ENCODE measurements at regions not wholly inside any gene's neighbourhood (a gene's known extent, or its start where the extent isn't known, plus 50 kb on each side); places are given as distances from the start of the nearest gene placed in this dataset.

DNA sequence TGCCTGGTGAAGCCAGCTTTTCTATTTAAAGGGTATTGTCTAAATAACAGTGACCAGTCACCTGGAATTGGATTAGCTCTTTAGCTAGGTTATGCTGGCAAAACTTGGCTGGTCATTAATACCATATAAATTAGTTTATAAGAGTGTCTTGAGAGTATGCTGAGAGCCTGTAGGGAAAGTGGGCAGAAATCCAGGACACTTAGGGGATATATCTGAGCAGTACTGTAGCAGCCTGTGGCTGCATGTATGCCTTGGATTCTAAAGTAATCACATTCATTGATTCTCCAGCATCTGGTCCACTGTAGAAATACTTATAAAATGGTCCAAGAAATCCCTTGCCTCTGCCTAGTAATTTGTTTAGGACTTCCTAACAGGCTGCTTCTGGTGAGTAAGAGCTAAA is 288.9 kb upstream of the DMAC1 start:
- no peaks in the 10 kb centered on the region for H3K27me3 Mint-ChIP-seq (ENCODE audit: insufficient read depth, low read depth)
- Histone ChIP-seq H3K4me2 (no peak overlapping the region), H2AFZ (replicated peaks) (no peak overlapping the region), H3K27me3 (no peaks in the 10 kb centered on the region), H3K36me3 (no peaks in the 10 kb centered on the region), H3K27ac (no peak overlapping the region), H3F3A (ENCODE audit: low read depth) (no peaks in the 10 kb centered on the region), H3K9me3 (ENCODE audit: low read depth) (no peaks in the 10 kb centered on the region), H3K79me2 (ENCODE audit: low read depth) (no peaks in the 10 kb centered on the region), H3K9ac (no peak overlapping the region), H4K20me1 (ENCODE audit: low read depth) (no peaks in the 10 kb centered on the region), H3K4me3 (no peak overlapping the region), H3K4me1 (no peaks in the 10 kb centered on the region)
- no peaks in the 10 kb centered on the region for H3K36me3 Mint-ChIP-seq
- H3K4me3 Mint-ChIP-seq, result no peak overlapping the region
- H3K4me1 Mint-ChIP-seq, result no peaks in the 10 kb centered on the region
- H3K9me3 Mint-ChIP-seq, result no peaks in the 10 kb centered on the region
- H3K27ac Mint-ChIP-seq, result no peak overlapping the region
- TF ChIP-seq, protein P1, sequence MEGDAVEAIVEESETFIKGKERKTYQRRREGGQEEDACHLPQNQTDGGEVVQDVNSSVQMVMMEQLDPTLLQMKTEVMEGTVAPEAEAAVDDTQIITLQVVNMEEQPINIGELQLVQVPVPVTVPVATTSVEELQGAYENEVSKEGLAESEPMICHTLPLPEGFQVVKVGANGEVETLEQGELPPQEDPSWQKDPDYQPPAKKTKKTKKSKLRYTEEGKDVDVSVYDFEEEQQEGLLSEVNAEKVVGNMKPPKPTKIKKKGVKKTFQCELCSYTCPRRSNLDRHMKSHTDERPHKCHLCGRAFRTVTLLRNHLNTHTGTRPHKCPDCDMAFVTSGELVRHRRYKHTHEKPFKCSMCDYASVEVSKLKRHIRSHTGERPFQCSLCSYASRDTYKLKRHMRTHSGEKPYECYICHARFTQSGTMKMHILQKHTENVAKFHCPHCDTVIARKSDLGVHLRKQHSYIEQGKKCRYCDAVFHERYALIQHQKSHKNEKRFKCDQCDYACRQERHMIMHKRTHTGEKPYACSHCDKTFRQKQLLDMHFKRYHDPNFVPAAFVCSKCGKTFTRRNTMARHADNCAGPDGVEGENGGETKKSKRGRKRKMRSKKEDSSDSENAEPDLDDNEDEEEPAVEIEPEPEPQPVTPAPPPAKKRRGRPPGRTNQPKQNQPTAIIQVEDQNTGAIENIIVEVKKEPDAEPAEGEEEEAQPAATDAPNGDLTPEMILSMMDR (IDR thresholded peaks at IDR 0.05), result no peak
- no peak for TF ChIP-seq EZH2phosphoT487 (IDR thresholded peaks at IDR 0.05)
- no peak for TF ChIP-seq EZH2 (IDR thresholded peaks at IDR 0.05)
- DNase-seq (ENCODE audit: low spot score), result no peak

DNA sequence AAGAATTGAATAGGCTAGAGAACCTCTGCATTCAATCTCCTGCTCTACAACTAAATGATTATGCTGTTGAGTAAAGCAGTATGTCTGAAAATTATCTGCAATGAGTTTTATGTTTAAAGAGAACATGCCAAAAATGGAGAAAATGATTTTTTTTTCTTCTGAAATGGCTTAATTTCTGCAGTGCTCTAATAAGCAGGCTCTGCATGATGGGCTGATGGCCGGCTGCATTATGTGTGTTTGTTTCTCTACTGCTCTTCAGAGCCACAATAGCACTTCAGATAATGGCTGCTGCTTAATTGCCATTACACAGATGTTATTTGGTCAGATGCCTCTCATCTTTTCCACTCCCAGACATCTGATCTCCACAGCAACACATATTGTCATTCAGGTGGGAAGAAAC is 286.4 kb upstream of the DMAC1 start:
- no peaks in the 10 kb centered on the region for H3K79me2 ChIP-seq (ENCODE audit: low read depth)
- H3K4me3 Mint-ChIP-seq, result no peak overlapping the region
- no peak overlapping the region for H2AFZ ChIP-seq (replicated peaks)
- peaks cover 9% of the 10 kb centered on the region for H3K9me3 Mint-ChIP-seq
- no peaks in the 10 kb centered on the region for H3K36me3 Mint-ChIP-seq
- H3K27me3 Mint-ChIP-seq (ENCODE audit: insufficient read depth, low read depth), result no peaks in the 10 kb centered on the region
- no peaks in the 10 kb centered on the region for H3K27me3 ChIP-seq
- no peak overlapping the region for H3K9ac ChIP-seq
- no peak for TF ChIP-seq EZH2 (IDR thresholded peaks at IDR 0.05)
- TF ChIP-seq EZH2phosphoT487 (IDR thresholded peaks at IDR 0.05), result no peak
- TF ChIP-seq, protein P1 (IDR thresholded peaks at IDR 0.05), result no peak
- no peaks in the 10 kb centered on the region for H4K20me1 ChIP-seq (ENCODE audit: low read depth)
- H3K36me3 ChIP-seq, result no peaks in the 10 kb centered on the region
- H3K27ac ChIP-seq, result no peak overlapping the region
- H3K27ac Mint-ChIP-seq, result no peak overlapping the region
- no peak overlapping the region for H3K4me2 ChIP-seq
- H3K4me1 Mint-ChIP-seq, result no peaks in the 10 kb centered on the region
- no peaks in the 10 kb centered on the region for H3K4me1 ChIP-seq
- H3K9me3 ChIP-seq (ENCODE audit: low read depth), result no peaks in the 10 kb centered on the region
- H3K4me3 ChIP-seq, result no peak overlapping the region
- no peaks in the 10 kb centered on the region for H3F3A ChIP-seq (ENCODE audit: low read depth)
- DNase-seq (ENCODE audit: low spot score), result no peak

DNA sequence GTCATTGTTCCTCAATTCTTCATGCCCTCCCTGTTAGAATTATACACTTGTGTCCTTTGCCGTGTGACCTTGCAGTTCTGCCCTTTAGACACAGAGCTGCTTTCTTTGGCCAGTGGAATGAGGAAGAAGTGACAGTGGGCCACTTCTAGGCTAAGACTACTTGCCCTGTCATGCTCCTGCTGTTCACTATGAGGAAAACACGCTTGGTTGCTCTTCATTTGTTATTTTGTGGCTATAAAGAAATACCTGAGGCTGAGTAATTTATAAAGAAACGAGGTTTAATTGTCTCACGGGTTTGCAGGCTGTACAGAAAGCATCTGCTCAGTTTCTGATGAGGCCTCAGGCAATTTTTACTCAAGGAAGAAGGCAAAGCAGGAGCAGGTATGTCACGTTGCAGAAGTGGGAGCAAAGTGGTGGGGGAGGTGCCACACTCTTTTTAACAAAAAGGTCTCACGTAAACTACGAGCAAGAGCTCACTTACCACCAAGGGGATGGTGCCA is 279.1 kb upstream of the DMAC1 start:
- Histone ChIP-seq H3K9me3 (ENCODE audit: low read depth) (no peaks in the 10 kb centered on the region), H3F3A (ENCODE audit: low read depth) (no peaks in the 10 kb centered on the region), H3K4me1 (no peaks in the 10 kb centered on the region), H3K36me3 (no peaks in the 10 kb centered on the region), H2AFZ (replicated peaks) (no peak overlapping the region), H3K27me3 (no peaks in the 10 kb centered on the region), H3K4me3 (no peak overlapping the region), H3K9ac (no peak overlapping the region), H3K79me2 (ENCODE audit: low read depth) (no peaks in the 10 kb centered on the region), H4K20me1 (ENCODE audit: low read depth) (no peaks in the 10 kb centered on the region), H3K27ac (no peak overlapping the region), H3K4me2 (no peak overlapping the region)
- peaks cover 4% of the 10 kb centered on the region for H3K27me3 Mint-ChIP-seq (ENCODE audit: insufficient read depth, low read depth)
- TF ChIP-seq EZH2phosphoT487 (IDR thresholded peaks at IDR 0.05) (no peak), EZH2 (IDR thresholded peaks at IDR 0.05) (no peak)
- TF ChIP-seq, protein P1 (IDR thresholded peaks at IDR 0.05), result no peak
- no peak overlapping the region for H3K27ac Mint-ChIP-seq
- peaks cover 20% of the 10 kb centered on the region for H3K9me3 Mint-ChIP-seq
- H3K36me3 Mint-ChIP-seq, result no peaks in the 10 kb centered on the region
- DNase-seq (ENCODE audit: low spot score), result no peak
- no peaks in the 10 kb centered on the region for H3K4me1 Mint-ChIP-seq
- no peak overlapping the region for H3K4me3 Mint-ChIP-seq
